ENCODE measurements at regions not wholly inside any gene's neighbourhood (a gene's known extent, or its start where the extent isn't known, plus 50 kb on each side); places are given as distances from the start of the nearest gene placed in this dataset.
"Not testable (repeated sequence)": the region's sequence is repeated elsewhere in the genome, so short reads cannot be mapped to it uniquely, and the experiment has no call there.

GRCh38 chr14:101657372-101657771 is 96.1 kb downstream of the DIO3 start:
- no peaks in the 10 kb centered on the region for H3K9me3 ChIP-seq
- H3K4me3 ChIP-seq: no peak overlapping the region
- no peaks in the 10 kb centered on the region for H3K36me3 ChIP-seq
- H3K27me3 ChIP-seq (replicated peaks; ENCODE audit: insufficient read depth): no peaks in the 10 kb centered on the region
- TF ChIP-seq, protein P1, sequence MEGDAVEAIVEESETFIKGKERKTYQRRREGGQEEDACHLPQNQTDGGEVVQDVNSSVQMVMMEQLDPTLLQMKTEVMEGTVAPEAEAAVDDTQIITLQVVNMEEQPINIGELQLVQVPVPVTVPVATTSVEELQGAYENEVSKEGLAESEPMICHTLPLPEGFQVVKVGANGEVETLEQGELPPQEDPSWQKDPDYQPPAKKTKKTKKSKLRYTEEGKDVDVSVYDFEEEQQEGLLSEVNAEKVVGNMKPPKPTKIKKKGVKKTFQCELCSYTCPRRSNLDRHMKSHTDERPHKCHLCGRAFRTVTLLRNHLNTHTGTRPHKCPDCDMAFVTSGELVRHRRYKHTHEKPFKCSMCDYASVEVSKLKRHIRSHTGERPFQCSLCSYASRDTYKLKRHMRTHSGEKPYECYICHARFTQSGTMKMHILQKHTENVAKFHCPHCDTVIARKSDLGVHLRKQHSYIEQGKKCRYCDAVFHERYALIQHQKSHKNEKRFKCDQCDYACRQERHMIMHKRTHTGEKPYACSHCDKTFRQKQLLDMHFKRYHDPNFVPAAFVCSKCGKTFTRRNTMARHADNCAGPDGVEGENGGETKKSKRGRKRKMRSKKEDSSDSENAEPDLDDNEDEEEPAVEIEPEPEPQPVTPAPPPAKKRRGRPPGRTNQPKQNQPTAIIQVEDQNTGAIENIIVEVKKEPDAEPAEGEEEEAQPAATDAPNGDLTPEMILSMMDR (IDR thresholded peaks at IDR 0.05): no peak
- no peaks in the 10 kb centered on the region for H3K4me1 ChIP-seq (ENCODE audit: control insufficient read depth in 1 of 2, low read depth in 2 of 2)
- no peak for DNase-seq (ENCODE audit: low spot score)
- H3K27ac ChIP-seq: no peak overlapping the region
- ATAC-seq (ENCODE audit: insufficient number of reproducible peaks, low FRiP score, low read depth): no peak

GRCh38 chr14:101665478-101666078 is 95.9 kb upstream of the PPP2R5C start:
- ATAC-seq (ENCODE audit: insufficient number of reproducible peaks, low FRiP score, low read depth) (no peak), DNase-seq (ENCODE audit: low spot score) (no peak)
- peaks cover 10% of the 10 kb centered on the region for H3K9me3 ChIP-seq
- H3K4me3 ChIP-seq: no peak overlapping the region
- H3K27me3 ChIP-seq (replicated peaks; ENCODE audit: insufficient read depth): no peaks in the 10 kb centered on the region
- TF ChIP-seq, protein P1 (IDR thresholded peaks at IDR 0.05): no peak
- H3K27ac ChIP-seq: no peak overlapping the region
- no peaks in the 10 kb centered on the region for H3K36me3 ChIP-seq
- H3K4me1 ChIP-seq (ENCODE audit: control insufficient read depth in 1 of 2, low read depth in 2 of 2): no peaks in the 10 kb centered on the region

DNA sequence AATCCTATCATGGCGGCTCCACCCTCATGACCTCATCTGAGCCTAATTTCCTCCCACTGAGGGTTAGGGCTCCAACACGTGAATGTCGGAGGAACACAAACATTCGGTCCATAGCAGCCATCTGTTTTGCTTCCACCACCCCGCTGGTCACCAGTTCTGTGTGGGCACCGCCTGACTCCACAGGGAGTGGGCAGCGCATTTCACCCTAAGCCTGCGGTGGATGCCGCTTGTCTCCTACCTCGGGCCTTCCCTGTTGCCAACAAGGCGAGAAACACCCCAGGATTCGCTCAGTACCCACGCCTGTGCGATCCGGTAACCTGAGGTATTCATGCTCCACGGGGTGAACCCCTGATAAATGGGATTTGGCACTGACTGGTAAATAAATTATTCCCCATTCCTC is 95.2 kb upstream of the PPP2R5C start:
- no peaks in the 10 kb centered on the region for H3K36me3 ChIP-seq
- H3K4me1 ChIP-seq (ENCODE audit: control insufficient read depth in 1 of 2, low read depth in 2 of 2): no peaks in the 10 kb centered on the region
- ATAC-seq (ENCODE audit: insufficient number of reproducible peaks, low FRiP score, low read depth) (no peak), DNase-seq (ENCODE audit: low spot score) (no peak)
- no peak overlapping the region for H3K4me3 ChIP-seq
- H3K27me3 ChIP-seq (replicated peaks; ENCODE audit: insufficient read depth): no peaks in the 10 kb centered on the region
- no peak overlapping the region for H3K27ac ChIP-seq
- H3K9me3 ChIP-seq: peaks cover 10% of the 10 kb centered on the region
- TF ChIP-seq, protein P1 (IDR thresholded peaks at IDR 0.05): no peak

DNA sequence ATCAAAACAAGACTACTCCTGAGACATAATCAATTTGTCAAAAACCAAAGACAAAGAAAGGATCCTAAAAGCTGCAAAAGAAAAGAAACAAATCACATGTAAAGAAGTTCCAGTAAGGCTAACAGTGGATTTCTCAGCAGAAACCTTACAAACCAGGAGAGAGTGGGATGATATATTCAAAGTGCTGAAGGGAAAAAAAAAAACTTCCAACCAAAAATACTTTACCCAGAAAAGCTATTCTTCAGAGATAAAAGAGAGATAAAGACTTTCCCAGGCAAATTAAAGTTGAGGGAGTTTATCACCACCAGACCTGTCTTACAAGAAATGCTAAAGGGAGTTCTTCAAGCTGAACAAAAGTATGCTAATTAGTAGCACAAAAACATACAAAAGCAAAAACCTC is 91.9 kb upstream of the PPP2R5C start:
- no peaks in the 10 kb centered on the region for H3K4me1 ChIP-seq (ENCODE audit: control insufficient read depth in 1 of 2, low read depth in 2 of 2)

DNA sequence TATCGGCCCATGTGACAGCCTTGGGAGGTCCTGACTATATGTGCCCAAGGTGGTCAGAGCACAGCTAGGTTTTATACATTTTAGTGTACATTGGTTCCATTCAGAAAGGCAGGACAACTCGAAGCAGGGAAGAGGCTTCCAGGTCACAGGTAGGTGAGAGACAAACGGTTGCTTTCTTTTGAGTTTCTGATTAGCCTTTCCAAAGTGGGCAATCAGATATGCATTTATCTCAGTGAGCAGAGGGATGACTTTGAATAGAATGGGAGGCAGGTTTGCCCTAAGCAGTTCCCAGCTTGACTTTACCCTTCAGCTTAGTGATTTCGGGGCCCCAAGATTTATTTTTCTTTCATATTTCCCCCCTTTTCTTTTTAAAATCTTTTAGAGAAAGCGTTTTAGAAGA is 87.6 kb upstream of the PPP2R5C start:
- TF ChIP-seq, protein P1 (IDR thresholded peaks at IDR 0.05): no peak

More for the DNA sequence above, 91.9 kb upstream of the PPP2R5C start:
- H3K27ac ChIP-seq: no peak overlapping the region
- no peak for ATAC-seq (ENCODE audit: insufficient number of reproducible peaks, low FRiP score, low read depth)
- TF ChIP-seq, protein P1 (IDR thresholded peaks at IDR 0.05): no peak
- no peaks in the 10 kb centered on the region for H3K27me3 ChIP-seq (replicated peaks; ENCODE audit: insufficient read depth)
- DNase-seq (ENCODE audit: low spot score): no peak
- peaks cover 10% of the 10 kb centered on the region for H3K9me3 ChIP-seq
- H3K4me3 ChIP-seq: no peak overlapping the region
- no peaks in the 10 kb centered on the region for H3K36me3 ChIP-seq

DNA sequence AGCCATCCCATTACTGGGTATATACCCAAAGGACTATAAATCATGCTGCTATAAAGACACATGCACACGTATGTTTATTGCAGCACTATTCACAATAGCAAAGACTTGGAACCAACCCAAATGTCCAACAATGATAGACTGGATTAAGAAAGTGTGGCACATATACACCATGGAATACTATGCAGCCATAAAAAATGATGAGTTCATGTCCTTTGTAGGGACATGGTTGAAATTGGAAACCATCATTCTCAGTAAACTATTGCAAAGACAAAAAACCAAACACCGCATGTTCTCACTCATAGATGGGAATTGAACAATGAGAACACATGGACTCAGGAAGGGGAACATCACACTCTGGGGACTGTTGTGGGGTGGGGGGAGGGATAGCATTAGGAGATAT is 85.7 kb upstream of the PPP2R5C start:
- not testable (repeated sequence) for DNase-seq (ENCODE audit: low spot score); H3K9me3 ChIP-seq; ATAC-seq (ENCODE audit: insufficient number of reproducible peaks, low FRiP score, low read depth); H3K4me3 ChIP-seq; H3K27ac ChIP-seq; H3K4me1 ChIP-seq (ENCODE audit: control insufficient read depth in 1 of 2, low read depth in 2 of 2); H3K27me3 ChIP-seq (replicated peaks; ENCODE audit: insufficient read depth); H3K36me3 ChIP-seq

More for the DNA sequence above, 87.6 kb upstream of the PPP2R5C start:
- H3K4me1 ChIP-seq (ENCODE audit: control insufficient read depth in 1 of 2, low read depth in 2 of 2): no peaks in the 10 kb centered on the region
- H3K9me3 ChIP-seq: peaks cover 10% of the 10 kb centered on the region
- no peak overlapping the region for H3K27ac ChIP-seq
- DNase-seq (ENCODE audit: low spot score): no peak
- ATAC-seq (ENCODE audit: insufficient number of reproducible peaks, low FRiP score, low read depth): no peak
- no peaks in the 10 kb centered on the region for H3K27me3 ChIP-seq (replicated peaks; ENCODE audit: insufficient read depth)
- no peak overlapping the region for H3K4me3 ChIP-seq
- H3K36me3 ChIP-seq: no peaks in the 10 kb centered on the region

- H3K36me3 ChIP-seq; H3K27me3 ChIP-seq (replicated peaks; ENCODE audit: insufficient read depth); H3K27ac ChIP-seq; H3K9me3 ChIP-seq; H3K4me3 ChIP-seq; ATAC-seq (ENCODE audit: insufficient number of reproducible peaks, low FRiP score, low read depth); H3K4me1 ChIP-seq (ENCODE audit: control insufficient read depth in 1 of 2, low read depth in 2 of 2); DNase-seq (ENCODE audit: low spot score): not testable (repeated sequence)
Measured at GRCh38 chr14:101677912-101678327, 83.6 kb upstream of the PPP2R5C start.
